GM12878 (cell line): ENCODE measurements at regions not wholly inside any gene's neighbourhood (a gene's known extent, or its start where the extent isn't known, plus 50 kb on each side); places are given as distances from the start of the nearest gene placed in this dataset.
"Not testable (repeated sequence)": the region's sequence is repeated elsewhere in the genome, so short reads cannot be mapped to it uniquely, and the experiment has no call there.

Experiments
- CEBPB ChIP-seq, 2 experiments: fragments of 150-350 bp in 1 of 2; IDR thresholded peaks; 2 replicates each; pipeline ENCODE4 v1.6.1; 2012 to 2014; ENCODE audit warnings: low read depth in 2 of 2, low read length in 2 of 2, borderline replicate concordance in 1 of 2, inconsistent platforms in 1 of 2
- CTCF ChIP-seq, 3 experiments: IDR thresholded peaks in 2 of 3; conservative IDR thresholded peaks in 1 of 3; 2 replicates each; pipeline ENCODE4 v1.5.1; 2011; ENCODE audit warnings: low read depth in 3 of 3, low read length in 3 of 3, mild to moderate bottlenecking in 3 of 3, control low read depth in 2 of 3, moderate library complexity in 2 of 3, inconsistent platforms in 1 of 3, mixed read lengths in 1 of 3; ENCODE audit not compliant: control insufficient read depth in 2 of 3, insufficient read depth in 1 of 3; ENCODE audit errors: extremely low read depth in 1 of 3
- E2F4 ChIP-seq: IDR thresholded peaks from 2 replicates; pipeline ENCODE4 v1.6.1; 2012; ENCODE audit warnings: low read depth, low read length, improper control_type of control experiment
- EGR1 ChIP-seq, 2 experiments: IDR thresholded peaks; 1 replicate in 1 of 2; 2 replicates in 1 of 2; pipeline ENCODE4 v1.6.1; 2011 to 2012; ENCODE audit warnings: low read depth in 2 of 2, low read length in 2 of 2, borderline replicate concordance in 1 of 2, mild to moderate bottlenecking in 1 of 2, moderate library complexity in 1 of 2
- MYC ChIP-seq: IDR thresholded peaks from 2 replicates; pipeline ENCODE4 v1.6.1; 2011; ENCODE audit warnings: mild to moderate bottlenecking, low read length, moderate library complexity, inconsistent platforms; ENCODE audit not compliant: insufficient read depth, insufficient replicate concordance, insufficient read length, severe bottlenecking
- NBN ChIP-seq: fragments of 450-650 bp; IDR thresholded peaks from 2 replicates; pipeline ENCODE4 v1.6.1; 2016
- NFYA ChIP-seq: IDR thresholded peaks from 2 replicates; pipeline ENCODE4 v1.6.1; 2011; ENCODE audit warnings: low read depth, mild to moderate bottlenecking, low read length, improper control_type of control experiment, borderline replicate concordance
- POLR2AphosphoS5 ChIP-seq: IDR thresholded peaks from 2 replicates; pipeline ENCODE4 v1.6.1; 2011; ENCODE audit warnings: mild to moderate bottlenecking, low read length, inconsistent platforms
- SIN3A ChIP-seq: IDR thresholded peaks from 2 replicates; pipeline ENCODE4 v1.6.1; 2012; ENCODE audit warnings: low read depth, low read length, improper control_type of control experiment
- SMC3 ChIP-seq: IDR thresholded peaks from 2 replicates; pipeline ENCODE4 v1.6.1; 2011; ENCODE audit warnings: low read length, improper control_type of control experiment, borderline replicate concordance
- SUZ12 ChIP-seq: fragments of 200-600 bp; sonication (generic); IDR thresholded peaks from one replicate; pipeline ENCODE4 v1.6.1; 2018; ENCODE audit warnings: antibody characterized with exemption, mild to moderate bottlenecking; ENCODE audit not compliant: unreplicated experiment
- TF ChIP-seq, protein P1 (sequence below): fragments of 450-650 bp; IDR thresholded peaks from 2 replicates; pipeline ENCODE4 v1.6.1; 2016; ENCODE audit warnings: mild to moderate bottlenecking, moderate library complexity, borderline replicate concordance
- TF ChIP-seq, protein P2 (sequence below): IDR thresholded peaks from 2 replicates; pipeline ENCODE4 v1.6.1; 2012; ENCODE audit warnings: low read length, inconsistent platforms

DNA sequence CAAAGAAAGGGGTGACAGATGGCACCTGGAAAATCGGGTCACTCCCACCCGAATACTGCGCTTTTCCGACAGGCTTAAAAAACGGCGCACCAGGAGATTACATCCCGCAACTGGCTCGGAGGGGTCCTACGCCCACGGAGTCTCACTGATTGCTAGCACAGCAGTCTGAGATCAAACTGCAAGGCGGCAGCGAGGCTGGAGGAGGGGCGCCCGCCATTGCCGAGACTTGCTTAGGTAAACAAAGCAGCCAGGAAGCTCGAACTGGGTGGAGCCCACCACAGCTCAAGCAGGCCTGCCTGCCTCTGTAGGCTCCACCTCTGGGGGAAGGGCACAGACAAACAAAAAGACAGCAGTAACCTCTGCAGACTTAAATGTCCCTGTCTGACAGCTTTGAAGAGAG, 225.2 kb upstream of the ADCY2 start:
- TF ChIP-seq E2F4; CTCF (IDR thresholded peaks at IDR 0.05 in 2 of 3, conservative IDR thresholded peaks at IDR 0.05 in 1 of 3; ENCODE audit: control insufficient read depth in 2 of 3, extremely low read depth in 1 of 3, insufficient read depth in 1 of 3, low read depth in 3 of 3, low read length in 3 of 3); SMC3; SUZ12; MYC; SIN3A; EGR1 (IDR thresholded peaks at IDR 0.05; ENCODE audit: borderline replicate concordance in 1 of 2, low read depth in 2 of 2, low read length in 2 of 2); NBN; CEBPB (IDR thresholded peaks at IDR 0.05; ENCODE audit: borderline replicate concordance in 1 of 2, low read depth in 2 of 2, low read length in 2 of 2); NFYA; POLR2AphosphoS5: not testable (repeated sequence)
- TF ChIP-seq, protein P1, sequence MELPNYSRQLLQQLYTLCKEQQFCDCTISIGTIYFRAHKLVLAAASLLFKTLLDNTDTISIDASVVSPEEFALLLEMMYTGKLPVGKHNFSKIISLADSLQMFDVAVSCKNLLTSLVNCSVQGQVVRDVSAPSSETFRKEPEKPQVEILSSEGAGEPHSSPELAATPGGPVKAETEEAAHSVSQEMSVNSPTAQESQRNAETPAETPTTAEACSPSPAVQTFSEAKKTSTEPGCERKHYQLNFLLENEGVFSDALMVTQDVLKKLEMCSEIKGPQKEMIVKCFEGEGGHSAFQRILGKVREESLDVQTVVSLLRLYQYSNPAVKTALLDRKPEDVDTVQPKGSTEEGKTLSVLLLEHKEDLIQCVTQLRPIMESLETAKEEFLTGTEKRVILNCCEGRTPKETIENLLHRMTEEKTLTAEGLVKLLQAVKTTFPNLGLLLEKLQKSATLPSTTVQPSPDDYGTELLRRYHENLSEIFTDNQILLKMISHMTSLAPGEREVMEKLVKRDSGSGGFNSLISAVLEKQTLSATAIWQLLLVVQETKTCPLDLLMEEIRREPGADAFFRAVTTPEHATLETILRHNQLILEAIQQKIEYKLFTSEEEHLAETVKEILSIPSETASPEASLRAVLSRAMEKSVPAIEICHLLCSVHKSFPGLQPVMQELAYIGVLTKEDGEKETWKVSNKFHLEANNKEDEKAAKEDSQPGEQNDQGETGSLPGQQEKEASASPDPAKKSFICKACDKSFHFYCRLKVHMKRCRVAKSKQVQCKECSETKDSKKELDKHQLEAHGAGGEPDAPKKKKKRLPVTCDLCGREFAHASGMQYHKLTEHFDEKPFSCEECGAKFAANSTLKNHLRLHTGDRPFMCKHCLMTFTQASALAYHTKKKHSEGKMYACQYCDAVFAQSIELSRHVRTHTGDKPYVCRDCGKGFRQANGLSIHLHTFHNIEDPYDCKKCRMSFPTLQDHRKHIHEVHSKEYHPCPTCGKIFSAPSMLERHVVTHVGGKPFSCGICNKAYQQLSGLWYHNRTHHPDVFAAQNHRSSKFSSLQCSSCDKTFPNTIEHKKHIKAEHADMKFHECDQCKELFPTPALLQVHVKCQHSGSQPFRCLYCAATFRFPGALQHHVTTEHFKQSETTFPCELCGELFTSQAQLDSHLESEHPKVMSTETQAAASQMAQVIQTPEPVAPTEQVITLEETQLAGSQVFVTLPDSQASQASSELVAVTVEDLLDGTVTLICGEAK: not testable (repeated sequence)
- TF ChIP-seq, protein P2, sequence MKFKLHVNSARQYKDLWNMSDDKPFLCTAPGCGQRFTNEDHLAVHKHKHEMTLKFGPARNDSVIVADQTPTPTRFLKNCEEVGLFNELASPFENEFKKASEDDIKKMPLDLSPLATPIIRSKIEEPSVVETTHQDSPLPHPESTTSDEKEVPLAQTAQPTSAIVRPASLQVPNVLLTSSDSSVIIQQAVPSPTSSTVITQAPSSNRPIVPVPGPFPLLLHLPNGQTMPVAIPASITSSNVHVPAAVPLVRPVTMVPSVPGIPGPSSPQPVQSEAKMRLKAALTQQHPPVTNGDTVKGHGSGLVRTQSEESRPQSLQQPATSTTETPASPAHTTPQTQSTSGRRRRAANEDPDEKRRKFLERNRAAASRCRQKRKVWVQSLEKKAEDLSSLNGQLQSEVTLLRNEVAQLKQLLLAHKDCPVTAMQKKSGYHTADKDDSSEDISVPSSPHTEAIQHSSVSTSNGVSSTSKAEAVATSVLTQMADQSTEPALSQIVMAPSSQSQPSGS: not testable (repeated sequence)
